H1 (cell line): ENCODE measurements at regions not wholly inside any gene's neighbourhood (a gene's known extent, or its start where the extent isn't known, plus 50 kb on each side); places are given as distances from the start of the nearest gene placed in this dataset.

Experiments
- CHD7 ChIP-seq: fragments of 300-600 bp; sonication (generic); IDR thresholded peaks from 2 replicates; pipeline ENCODE4 v1.7.1; 2012; ENCODE audit warnings: low read length, moderate library complexity, mild to moderate bottlenecking, inconsistent platforms; ENCODE audit not compliant: insufficient replicate concordance
- CTCF ChIP-seq, 3 experiments: IDR thresholded peaks; 1 replicate in 2 of 3; 2 replicates in 1 of 3; pipeline versions ENCODE4 v1.5.1 to v1.6.1; 2011; ENCODE audit warnings: low read length in 3 of 3, mild to moderate bottlenecking in 3 of 3, inconsistent platforms in 2 of 3, low read depth in 1 of 3, moderate library complexity in 1 of 3; ENCODE audit not compliant: insufficient read depth in 1 of 3; ENCODE audit errors: control extremely low read depth in 1 of 3
- GTF2F1 ChIP-seq: IDR thresholded peaks from 2 replicates; pipeline ENCODE4 v1.6.1; 2012; ENCODE audit warnings: low read depth, low read length, improper control_type of control experiment, borderline replicate concordance
- KDM1A ChIP-seq: fragments of 200-600, 300-600 bp; sonication (generic); IDR thresholded peaks from 2 replicates; pipeline ENCODE4 v1.7.1; 2016; ENCODE audit warnings: mild to moderate bottlenecking, low read length, borderline replicate concordance
- RFX5 ChIP-seq: IDR thresholded peaks from 2 replicates; pipeline ENCODE4 v1.6.1; 2011; ENCODE audit warnings: low read depth, low read length, improper control_type of control experiment, borderline replicate concordance
- RNF2 ChIP-seq: fragments of 200-900, 300-1000 bp; sonication (generic); IDR thresholded peaks from 2 replicates; pipeline ENCODE4 v1.7.1; 2016; ENCODE audit warnings: borderline replicate concordance, low read depth, mild to moderate bottlenecking, antibody characterized with exemption, low read length; ENCODE audit not compliant: poor library complexity, severe bottlenecking; ENCODE audit errors: missing control alignments
- RXRA ChIP-seq: IDR thresholded peaks from 2 replicates; pipeline ENCODE4 v1.6.1; 2011; ENCODE audit warnings: low read depth, mild to moderate bottlenecking, low read length, moderate library complexity; ENCODE audit not compliant: insufficient read depth
- SP1 ChIP-seq: IDR thresholded peaks from 2 replicates; pipeline ENCODE4 v1.6.1; 2011; ENCODE audit warnings: low read depth, low read length
- SRF ChIP-seq: IDR thresholded peaks from 2 replicates; pipeline ENCODE4 v1.6.1; 2011; ENCODE audit warnings: mild to moderate bottlenecking, low read depth, low read length, moderate library complexity

GRCh38 chr1:208366559-208366958 is 122.4 kb upstream of the PLXNA2 start (continued):
- TF ChIP-seq CHD7 (no peak), RFX5 (no peak), KDM1A (no peak), SP1 (no peak), GTF2F1 (no peak), CTCF (IDR thresholded peaks at IDR 0.05; ENCODE audit: control extremely low read depth in 1 of 3, insufficient read depth in 1 of 3, low read depth in 1 of 3, low read length in 3 of 3) (no peak), SRF (no peak), RXRA (no peak), RNF2 (no peak)
